Stomach smooth muscle (tissue), 2 donors: ENCODE measurements at regions not wholly inside any gene's neighbourhood (a gene's known extent, or its start where the extent isn't known, plus 50 kb on each side); places are given as distances from the start of the nearest gene placed in this dataset.
A peak's percentile ranks its signal among the peaks of the same experiment; 100 is the strongest.

Experiments used
- H3K27ac ChIP-seq: one replicate; pipeline ENCODE4 v1.7.0; 2013; ENCODE audit warnings: mild to moderate bottlenecking, low read length, inconsistent platforms
- H3K27me3 ChIP-seq, 2 donors: one replicate each; pipeline ENCODE4 v1.7.0; 2013; ENCODE audit warnings: low read length in 2 of 2; ENCODE audit not compliant: insufficient read depth in 2 of 2, control insufficient read depth in 1 of 2
- H3K36me3 ChIP-seq, 2 donors: one replicate each; pipeline ENCODE4 v1.7.0; 2013; ENCODE audit warnings: low read length in 2 of 2; ENCODE audit not compliant: control insufficient read depth in 2 of 2, insufficient read depth in 2 of 2
- H3K4me1 ChIP-seq: one replicate; pipeline ENCODE4 v1.7.0; 2013; ENCODE audit warnings: low read length; ENCODE audit not compliant: control insufficient read depth, insufficient read depth
- H3K4me3 ChIP-seq, 2 donors: one replicate each; pipeline ENCODE4 v1.7.0; 2013; ENCODE audit warnings: low read length in 2 of 2
- H3K9ac ChIP-seq, 2 donors: one replicate each; pipeline ENCODE4 v1.7.0; 2013; ENCODE audit warnings: low read length in 2 of 2, mild to moderate bottlenecking in 1 of 2
- H3K9me3 ChIP-seq, 2 donors: one replicate each; pipeline ENCODE4 v1.7.0; 2013; ENCODE audit warnings: low read length in 2 of 2; ENCODE audit not compliant: control insufficient read depth in 2 of 2
- donor health status: healthy.
- donor health status: Pancreatic carcinoma.

GRCh38 chr1:239912471-239912870 is 179.2 kb upstream of the FMN2 start:
- no peak overlapping the region for H3K27ac ChIP-seq

GRCh38 chr1:239913141-239913585 is 178.5 kb upstream of the FMN2 start:
- H3K36me3 ChIP-seq: peaks cover 7% of the 10 kb centered on the region in 2 donors
- H3K27me3 ChIP-seq: no peaks in the 10 kb centered on the region
- H3K4me1 ChIP-seq: peaks cover 8% of the 10 kb centered on the region
- no peak overlapping the region for H3K4me3 ChIP-seq
- no peak overlapping the region for H3K27ac ChIP-seq
- H3K9me3 ChIP-seq: no peaks in the 10 kb centered on the region
- no peak overlapping the region for H3K9ac ChIP-seq

More at GRCh38 chr1:239912471-239912870, 179.2 kb upstream of the FMN2 start:
- peaks cover 8% of the 10 kb centered on the region for H3K4me1 ChIP-seq
- H3K9ac ChIP-seq: no peak overlapping the region
- no peaks in the 10 kb centered on the region for H3K9me3 ChIP-seq
- H3K27me3 ChIP-seq: no peaks in the 10 kb centered on the region
- H3K36me3 ChIP-seq: peaks cover 11 to 14% of the 10 kb centered on the region in 2 donors
- H3K4me3 ChIP-seq: peak overlapping the region in 1 of 2 donors; percentile 24

- Histone ChIP-seq H3K4me1 (peaks cover 8% of the 10 kb centered on the region), H3K36me3 (no peaks in the 10 kb centered on the region), H3K27me3 (no peaks in the 10 kb centered on the region), H3K9me3 (no peaks in the 10 kb centered on the region), H3K9ac (no peak overlapping the region), H3K4me3 (no peak overlapping the region), H3K27ac (no peak overlapping the region)
Measured at GRCh38 chr1:239914751-239915231, 176.9 kb upstream of the FMN2 start.

- Histone ChIP-seq H3K9ac (no peak overlapping the region), H3K9me3 (no peaks in the 10 kb centered on the region), H3K4me3 (no peak overlapping the region), H3K27ac (no peak overlapping the region), H3K4me1 (peaks cover 4% of the 10 kb centered on the region), H3K27me3 (no peaks in the 10 kb centered on the region), H3K36me3 (no peaks in the 10 kb centered on the region)
Measured at GRCh38 chr1:239918634-239919033, 173.0 kb upstream of the FMN2 start.

- no peaks in the 10 kb centered on the region for H3K27me3 ChIP-seq
- no peak overlapping the region for H3K27ac ChIP-seq
- no peaks in the 10 kb centered on the region for H3K36me3 ChIP-seq
- no peak overlapping the region for H3K4me3 ChIP-seq
- H3K9ac ChIP-seq: no peak overlapping the region
- H3K9me3 ChIP-seq: no peaks in the 10 kb centered on the region
- no peaks in the 10 kb centered on the region for H3K4me1 ChIP-seq
Measured at GRCh38 chr1:239920214-239920613, 171.5 kb upstream of the FMN2 start.

DNA sequence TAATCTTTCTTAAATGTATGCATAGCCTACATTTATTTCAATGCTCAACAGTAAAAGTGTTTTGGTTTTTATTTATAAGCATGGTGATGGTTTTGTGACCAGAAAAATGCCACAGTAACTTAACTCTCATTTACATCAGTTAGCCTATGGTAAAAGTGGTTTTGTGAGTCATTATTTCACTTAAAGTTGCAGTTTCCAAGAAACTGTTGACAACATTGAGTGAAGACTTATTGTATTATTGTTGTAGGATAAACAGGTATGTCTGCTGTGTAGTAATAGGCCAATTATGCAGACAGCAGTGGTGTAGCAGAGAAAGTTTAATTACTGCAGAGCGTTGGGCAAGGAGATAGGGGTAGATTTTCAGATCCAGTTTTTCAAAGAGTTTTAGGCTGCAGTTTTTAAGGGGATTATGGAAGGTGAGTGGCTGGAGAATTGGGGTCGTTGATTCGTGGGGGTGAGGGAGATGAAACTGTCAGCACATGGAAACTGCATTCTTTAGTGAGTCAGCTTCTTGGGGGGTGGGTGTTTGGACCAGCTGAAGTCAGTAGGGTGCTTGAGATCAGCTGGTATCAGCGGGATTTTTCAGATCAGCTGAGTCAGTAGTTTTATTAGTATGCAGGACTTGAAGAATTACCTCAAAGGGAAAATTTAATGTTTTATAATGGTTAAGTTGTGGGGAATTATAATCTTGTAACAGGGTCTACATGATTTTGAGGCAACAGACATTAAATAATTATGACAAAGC is 168.7 kb upstream of the FMN2 start:
- Histone ChIP-seq H3K4me3 (no peak overlapping the region), H3K9me3 (no peaks in the 10 kb centered on the region), H3K27me3 (no peaks in the 10 kb centered on the region), H3K4me1 (no peaks in the 10 kb centered on the region), H3K36me3 (no peaks in the 10 kb centered on the region), H3K27ac (no peak overlapping the region), H3K9ac (no peak overlapping the region)

- H3K36me3 ChIP-seq: no peaks in the 10 kb centered on the region
- no peaks in the 10 kb centered on the region for H3K27me3 ChIP-seq
- H3K9ac ChIP-seq: no peak overlapping the region
- H3K27ac ChIP-seq: no peak overlapping the region
- no peaks in the 10 kb centered on the region for H3K4me1 ChIP-seq
- no peaks in the 10 kb centered on the region for H3K9me3 ChIP-seq
- H3K4me3 ChIP-seq: no peak overlapping the region
Measured at GRCh38 chr1:239924741-239925350, 166.8 kb upstream of the FMN2 start.

DNA sequence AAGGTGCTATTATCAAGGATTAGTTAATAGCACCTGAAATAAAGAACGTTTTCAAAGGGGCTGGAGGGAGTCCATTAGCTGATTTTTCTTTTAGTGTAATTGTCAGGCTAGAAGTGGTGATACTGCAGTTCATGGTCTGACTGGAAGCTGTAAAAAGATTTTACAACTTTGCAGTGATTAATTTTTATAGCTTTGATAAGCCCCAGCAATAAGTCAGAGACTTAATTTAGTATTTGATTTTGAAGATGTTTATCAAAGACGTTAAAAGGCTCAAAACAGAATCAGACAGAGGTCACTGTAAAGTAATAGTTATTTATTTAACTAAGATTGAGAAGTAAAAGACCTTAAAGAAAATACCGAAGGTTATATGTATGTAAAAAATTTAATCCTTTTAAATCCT is 165.5 kb upstream of the FMN2 start:
- no peak overlapping the region for H3K27ac ChIP-seq
- no peak overlapping the region for H3K9ac ChIP-seq
- no peaks in the 10 kb centered on the region for H3K9me3 ChIP-seq
- H3K36me3 ChIP-seq: no peaks in the 10 kb centered on the region
- H3K4me3 ChIP-seq: no peak overlapping the region
- no peaks in the 10 kb centered on the region for H3K4me1 ChIP-seq
- H3K27me3 ChIP-seq: no peaks in the 10 kb centered on the region

DNA sequence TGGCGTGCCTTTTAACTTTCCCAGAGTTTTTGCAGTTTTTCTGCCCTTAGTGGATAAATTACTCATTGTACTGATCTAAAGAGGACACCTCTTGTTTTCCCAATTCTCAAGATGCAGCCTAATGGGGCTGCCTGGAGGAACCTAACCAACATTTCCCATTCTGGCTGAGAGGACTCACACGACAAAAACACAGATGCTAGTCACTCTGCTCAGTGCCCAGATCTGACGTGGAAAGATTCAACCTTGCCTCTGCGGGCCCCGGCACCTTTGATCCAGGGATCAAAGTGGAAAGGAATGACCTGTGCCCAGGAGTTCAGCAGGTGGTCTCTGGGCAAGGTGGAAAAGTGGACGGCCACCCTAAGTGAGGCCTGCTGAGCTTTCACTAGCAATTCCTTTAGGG is 162.4 kb upstream of the FMN2 start:
- no peaks in the 10 kb centered on the region for H3K4me1 ChIP-seq
- H3K4me3 ChIP-seq: no peak overlapping the region
- no peaks in the 10 kb centered on the region for H3K9me3 ChIP-seq
- H3K27me3 ChIP-seq: no peaks in the 10 kb centered on the region
- H3K9ac ChIP-seq: no peak overlapping the region
- H3K27ac ChIP-seq: no peak overlapping the region
- H3K36me3 ChIP-seq: no peaks in the 10 kb centered on the region

DNA sequence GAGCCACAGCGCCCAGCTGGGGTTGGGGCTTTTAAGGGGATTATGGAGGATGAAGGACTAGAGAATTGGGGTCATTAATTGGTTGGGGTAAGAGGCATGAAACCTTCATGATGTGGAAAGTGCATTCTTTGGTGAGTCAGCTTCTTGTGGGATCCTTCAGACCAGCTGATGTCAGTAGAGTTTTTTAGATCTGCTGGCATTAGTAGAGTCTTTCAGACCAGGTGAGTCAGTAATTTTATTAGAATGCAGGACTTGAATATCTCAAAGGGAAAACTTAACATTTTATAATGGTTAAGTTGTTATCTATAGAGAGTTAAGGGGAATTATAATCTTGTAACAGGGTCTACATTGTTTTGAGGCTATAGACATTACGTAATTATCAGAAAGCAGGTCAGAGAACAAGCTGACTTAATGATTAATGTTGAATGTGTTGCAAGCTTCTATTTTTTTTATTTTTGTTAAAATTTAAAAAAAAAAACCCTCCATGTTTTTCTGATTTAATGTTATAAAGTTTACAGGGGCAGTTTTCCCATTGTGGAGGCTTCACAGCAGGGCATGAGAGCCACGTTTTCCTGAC is 160.9 kb upstream of the FMN2 start:
- Histone ChIP-seq H3K36me3 (no peaks in the 10 kb centered on the region), H3K4me1 (no peaks in the 10 kb centered on the region), H3K9ac (no peak overlapping the region), H3K9me3 (no peaks in the 10 kb centered on the region), H3K27me3 (no peaks in the 10 kb centered on the region), H3K27ac (no peak overlapping the region), H3K4me3 (no peak overlapping the region)

GRCh38 chr1:239931341-239931740 is 160.3 kb upstream of the FMN2 start:
- no peaks in the 10 kb centered on the region for H3K4me1 ChIP-seq
- H3K9me3 ChIP-seq: no peaks in the 10 kb centered on the region
- H3K36me3 ChIP-seq: no peaks in the 10 kb centered on the region
- no peak overlapping the region for H3K27ac ChIP-seq
- H3K27me3 ChIP-seq: no peaks in the 10 kb centered on the region
- no peak overlapping the region for H3K9ac ChIP-seq
- H3K4me3 ChIP-seq: no peak overlapping the region
